HG03432 (cell line): ENCODE measurements at regions not wholly inside any gene's neighbourhood (a gene's known extent, or its start where the extent isn't known, plus 50 kb on each side); places are given as distances from the start of the nearest gene placed in this dataset.
"Not testable (repeated sequence)": the region's sequence is repeated elsewhere in the genome, so short reads cannot be mapped to it uniquely, and the experiment has no call there.

Experiments
- ATAC-seq: cut with Tn5 transposase; IDR thresholded peaks from one replicate; pipeline ENCODE4 v1.9.1; 2021; ENCODE audit warnings: mild to moderate bottlenecking, moderate library complexity; ENCODE audit not compliant: unreplicated experiment

GRCh38 chr1:29390491-29391361 is 154.4 kb downstream of the PTPRU start:
- no peak for ATAC-seq

- no peak for ATAC-seq
Observed at GRCh38 chr1:29390075-29390474, 153.8 kb downstream of the PTPRU start.

- ATAC-seq: no peak
Observed at GRCh38 chr1:29389533-29390041, 153.3 kb downstream of the PTPRU start.

- ATAC-seq: no peak
Observed at GRCh38 chr1:29388884-29389283, 152.6 kb downstream of the PTPRU start.

GRCh38 chr1:29388170-29388569 is 151.8 kb downstream of the PTPRU start:
- ATAC-seq: no peak

GRCh38 chr1:29387210-29387609 is 150.9 kb downstream of the PTPRU start:
- ATAC-seq: no peak

- ATAC-seq: not testable (repeated sequence)
Observed at GRCh38 chr1:29386453-29386852, 150.1 kb downstream of the PTPRU start.

- no peak for ATAC-seq
Observed at GRCh38 chr1:29385966-29386365, 149.6 kb downstream of the PTPRU start.

GRCh38 chr1:29384496-29385015 is 148.2 kb downstream of the PTPRU start:
- no peak for ATAC-seq

GRCh38 chr1:29383746-29384371 is 147.5 kb downstream of the PTPRU start:
- no peak for ATAC-seq

GRCh38 chr1:29382851-29383745 is 146.8 kb downstream of the PTPRU start:
- ATAC-seq: no peak

- no peak for ATAC-seq
Observed at GRCh38 chr1:29381426-29381825, 145.1 kb downstream of the PTPRU start.

- no peak for ATAC-seq
Observed at GRCh38 chr1:29380532-29380931, 144.2 kb downstream of the PTPRU start.

GRCh38 chr1:29379443-29380073 is 143.2 kb downstream of the PTPRU start:
- ATAC-seq: no peak
